Activated CD4-positive, alpha-beta T cell treated with anti-CD3 and anti-CD28 coated beads, Interleukin-2, amount 50 U/mL, for 1 hour (primary cell): ENCODE measurements at regions not wholly inside any gene's neighbourhood (a gene's known extent, or its start where the extent isn't known, plus 50 kb on each side); places are given as distances from the start of the nearest gene placed in this dataset.
"Not testable (repeated sequence)": the region's sequence is repeated elsewhere in the genome, so short reads cannot be mapped to it uniquely, and the experiment has no call there.

ENCODE experiments used
- DNase-seq: peaks from one replicate; pipeline ENCODE4 v3.0.0-alpha.2; 2020

- no peak for DNase-seq
These were observed 160.2 kb downstream of the TOX3 start for GRCh38 chr16:52386694-52387093.

- no peak for DNase-seq
These were observed 162.6 kb downstream of the TOX3 start for GRCh38 chr16:52384378-52384777.

GRCh38 chr16:52383640-52384292 lies 163.2 kb downstream of the TOX3 start:
- DNase-seq = no peak

GRCh38 chr16:52383119-52383518 lies 163.8 kb downstream of the TOX3 start:
- DNase-seq = no peak

GRCh38 chr16:52379551-52379950 lies 167.4 kb downstream of the TOX3 start:
- DNase-seq = no peak

GRCh38 chr16:52376676-52377280 lies 170.2 kb downstream of the TOX3 start:
- no peak for DNase-seq

GRCh38 chr16:52372313-52372712 lies 174.6 kb downstream of the TOX3 start:
- DNase-seq = no peak

GRCh38 chr16:52368859-52369258 lies 178.1 kb downstream of the TOX3 start:
- DNase-seq = no peak

GRCh38 chr16:52367821-52368220 lies 179.1 kb downstream of the TOX3 start:
- DNase-seq = no peak

- no peak for DNase-seq
These were observed 180.0 kb downstream of the TOX3 start for GRCh38 chr16:52366983-52367382.

GRCh38 chr16:52364500-52364899 lies 182.4 kb downstream of the TOX3 start:
- no peak for DNase-seq

GRCh38 chr16:52363082-52363481 lies 183.9 kb downstream of the TOX3 start:
- DNase-seq = no peak

- DNase-seq = no peak
These were observed 189.2 kb downstream of the TOX3 start for GRCh38 chr16:52357711-52358110.

- DNase-seq = no peak
These were observed 193.7 kb downstream of the TOX3 start for GRCh38 chr16:52353249-52353648.

GRCh38 chr16:52351451-52351850 lies 195.5 kb downstream of the TOX3 start:
- no peak for DNase-seq

- no peak for DNase-seq
These were observed 196.8 kb downstream of the TOX3 start for GRCh38 chr16:52350031-52350642.

GRCh38 chr16:52346709-52347108 lies 200.2 kb downstream of the TOX3 start:
- DNase-seq = no peak

GRCh38 chr16:52333673-52334072 lies 213.3 kb downstream of the TOX3 start:
- DNase-seq = not testable (repeated sequence)

GRCh38 chr16:52320930-52321439 lies 226.0 kb downstream of the TOX3 start:
- no peak for DNase-seq

GRCh38 chr16:52318302-52319009 lies 228.5 kb downstream of the TOX3 start:
- no peak for DNase-seq

GRCh38 chr16:52316241-52316640 lies 230.7 kb downstream of the TOX3 start:
- no peak for DNase-seq

GRCh38 chr16:52312716-52313115 lies 234.2 kb downstream of the TOX3 start:
- no peak for DNase-seq
